ENCODE measurements at regions not wholly inside any gene's neighbourhood (a gene's known extent, or its start where the extent isn't known, plus 50 kb on each side); places are given as distances from the start of the nearest gene placed in this dataset.

DNA sequence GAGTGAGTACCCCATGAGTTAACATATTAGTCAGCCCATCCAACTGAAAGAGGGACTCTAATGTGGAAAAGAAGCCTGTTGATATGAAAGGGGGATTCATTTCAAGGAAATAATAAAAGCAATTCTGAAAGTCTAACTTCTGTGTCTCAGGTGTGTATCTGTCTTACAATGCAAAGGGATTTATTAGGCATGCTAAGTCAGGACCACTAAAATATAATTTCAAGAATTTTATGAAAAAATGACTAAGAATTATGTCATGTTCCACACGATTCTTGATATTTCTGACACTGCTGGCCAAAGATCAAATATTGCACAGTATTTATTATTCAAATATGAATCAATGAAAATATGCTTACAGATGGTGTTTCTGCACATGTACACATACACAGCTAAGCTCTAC, 130.8 kb downstream of the KLF12 start:
- no peak for DNase-seq (ENCODE audit: low spot score)

DNA sequence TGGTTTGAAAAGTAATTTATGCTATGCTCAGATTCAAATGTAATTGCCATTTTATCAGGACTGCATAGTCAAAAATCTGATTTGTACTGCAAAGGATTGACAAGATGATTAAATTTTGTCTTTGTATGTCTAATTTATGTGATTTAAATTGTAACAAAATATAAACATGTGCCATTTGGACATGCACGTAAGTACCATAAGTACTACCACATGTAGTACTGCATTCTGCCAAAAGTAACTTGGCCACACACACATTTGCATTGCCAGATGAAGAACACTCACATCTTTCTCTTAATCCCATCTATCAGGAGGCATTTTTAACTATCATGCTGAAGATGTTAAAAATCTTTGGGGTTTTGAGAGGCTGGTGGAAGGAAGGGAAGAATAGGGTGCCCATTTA, 133.3 kb downstream of the KLF12 start:
- DNase-seq (ENCODE audit: low spot score), result no peak

GRCh38 chr13:73998631-73999030, 135.6 kb downstream of the KLF12 start:
- no peak for DNase-seq (ENCODE audit: low spot score)

DNA sequence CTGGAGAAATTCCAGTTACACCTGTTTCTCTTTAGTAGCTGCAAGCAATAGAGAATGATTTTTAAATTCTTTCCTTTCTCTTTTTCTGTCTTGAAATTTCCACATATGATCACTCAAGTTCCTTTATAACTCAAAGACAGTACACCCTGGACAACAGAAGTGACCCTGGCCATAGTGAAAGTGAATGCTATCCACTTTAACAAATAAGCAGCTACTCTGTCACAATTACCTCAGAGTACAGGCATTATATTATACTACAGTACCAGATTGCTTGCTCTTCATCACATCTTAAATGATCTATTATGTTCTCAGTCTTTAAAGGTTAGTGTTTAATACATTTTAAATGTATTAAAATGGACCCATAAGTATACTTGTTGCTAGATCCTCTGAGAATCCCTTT, 136.2 kb downstream of the KLF12 start:
- no peak for DNase-seq (ENCODE audit: low spot score)

DNA sequence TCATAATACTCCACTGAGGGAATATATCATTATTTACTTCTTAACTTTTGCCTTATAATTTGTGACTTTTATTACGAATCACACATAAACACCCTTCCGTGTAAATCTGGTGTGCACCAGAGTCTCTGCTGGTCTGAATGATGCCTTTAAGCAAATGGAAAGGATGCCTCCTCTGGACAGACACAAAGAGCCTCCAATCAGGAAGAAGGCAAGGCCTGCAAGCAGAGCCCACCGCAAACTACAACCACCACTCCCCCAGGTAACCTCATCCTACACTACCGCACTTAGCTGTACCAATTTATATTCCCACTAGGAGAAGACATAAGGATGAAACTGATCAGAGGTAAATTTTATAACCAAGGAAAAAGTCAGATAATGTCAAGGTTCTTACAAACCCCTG, 137.6 kb downstream of the KLF12 start:
- DNase-seq (ENCODE audit: low spot score), result no peak

GRCh38 chr13:73995736-73996135, 138.5 kb downstream of the KLF12 start:
- no peak for DNase-seq (ENCODE audit: low spot score)

- no peak for DNase-seq (ENCODE audit: low spot score)
These were observed 140.5 kb downstream of the KLF12 start for GRCh38 chr13:73993661-73994060.

GRCh38 chr13:73991884-73992283, 142.3 kb downstream of the KLF12 start:
- DNase-seq (ENCODE audit: low spot score), result no peak

DNA sequence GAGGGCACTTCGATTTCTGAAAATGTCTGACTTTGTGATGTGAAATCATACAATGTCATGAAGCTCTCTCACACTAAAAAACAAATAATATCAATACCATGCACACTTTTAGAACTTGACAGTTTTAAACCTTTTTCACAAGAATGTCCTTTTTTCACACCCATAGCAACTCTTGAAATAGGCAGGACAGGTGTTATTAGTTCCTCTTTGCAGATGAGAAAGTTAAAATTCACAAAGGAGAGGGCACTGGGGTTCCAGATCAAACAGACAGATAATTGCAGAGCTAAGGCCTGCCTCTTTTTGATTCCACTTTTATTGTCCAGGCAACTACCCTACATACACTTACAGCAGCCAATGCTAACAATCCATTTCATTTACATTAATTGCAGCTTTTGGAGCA, 142.8 kb downstream of the KLF12 start:
- DNase-seq (ENCODE audit: low spot score), result no peak

DNA sequence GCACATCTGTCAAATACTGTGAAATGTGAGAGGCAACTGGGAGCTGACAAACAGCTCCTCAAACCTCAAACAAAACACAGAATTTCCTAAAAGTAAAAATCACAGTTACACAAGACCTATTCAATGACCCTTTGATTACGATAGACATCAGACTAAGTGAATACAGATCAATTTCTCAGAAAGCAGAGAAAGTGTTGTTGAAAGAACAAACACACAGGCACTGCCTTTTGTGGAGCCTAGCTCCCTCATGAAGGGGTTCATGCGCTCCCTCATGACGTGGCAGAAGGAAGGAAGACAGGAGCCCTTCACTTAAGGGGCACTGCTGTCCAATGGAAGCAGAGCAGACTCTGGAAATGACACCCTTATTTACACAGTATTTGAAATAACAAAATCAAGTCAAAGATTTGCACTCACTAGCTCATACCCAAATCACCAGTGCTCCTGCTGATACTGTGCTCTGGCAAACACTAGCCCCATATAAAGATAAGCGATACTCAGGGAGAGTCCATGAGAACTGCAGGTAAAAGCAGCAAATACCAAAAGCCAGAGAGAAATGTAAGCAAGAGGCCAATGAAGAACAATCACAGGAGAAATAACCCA, 144.9 kb downstream of the KLF12 start:
- no peak for DNase-seq (ENCODE audit: low spot score)

DNA sequence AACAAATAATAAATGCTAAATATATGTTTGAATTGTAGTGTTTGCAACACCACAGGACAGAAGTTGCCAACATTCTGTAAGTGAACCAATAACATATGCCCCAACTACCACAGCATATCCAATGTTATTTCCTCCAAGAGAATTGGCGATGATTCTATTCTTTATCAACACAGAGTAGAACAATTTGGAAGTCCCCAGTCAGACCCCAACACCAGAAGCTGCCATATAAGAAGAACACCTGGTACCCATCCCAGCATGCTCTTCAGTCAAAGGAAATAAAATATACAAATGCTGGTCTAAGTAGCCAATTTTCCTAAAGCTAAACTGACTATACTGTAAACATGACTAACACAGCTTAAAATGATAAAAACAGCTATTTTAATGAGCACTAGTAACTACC, 145.7 kb downstream of the KLF12 start:
- DNase-seq (ENCODE audit: low spot score), result no peak

DNA sequence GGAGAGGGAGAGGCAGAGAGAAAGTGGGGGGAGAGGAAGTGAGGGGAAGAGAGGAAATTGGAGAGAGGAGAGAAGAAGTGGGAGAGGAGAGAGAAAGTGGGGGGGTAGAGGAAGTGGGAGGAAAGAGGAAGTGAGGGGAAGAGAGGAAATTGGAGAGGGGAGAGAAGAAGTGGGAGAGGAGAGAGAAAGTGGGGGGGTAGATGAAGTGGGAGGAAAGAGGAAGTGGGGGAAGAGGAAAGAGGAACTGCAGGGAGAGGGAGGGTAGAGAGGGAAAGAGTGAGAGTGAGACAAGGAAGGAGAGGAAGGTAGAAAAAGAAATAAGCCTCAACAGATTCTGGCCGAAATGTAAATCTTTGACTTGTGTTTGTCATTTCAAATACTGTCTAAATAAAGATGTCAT, 146.6 kb downstream of the KLF12 start:
- no peak for DNase-seq (ENCODE audit: low spot score)

GRCh38 chr13:73985783-73986182, 148.4 kb downstream of the KLF12 start:
- no peak for DNase-seq (ENCODE audit: low spot score)

GRCh38 chr13:73984949-73985691, 149.1 kb downstream of the KLF12 start:
- DNase-seq (ENCODE audit: low spot score), result no peak

GRCh38 chr13:73984201-73984600, 150.0 kb downstream of the KLF12 start:
- no peak for DNase-seq (ENCODE audit: low spot score)

GRCh38 chr13:73983109-73983508, 151.1 kb downstream of the KLF12 start:
- no peak for DNase-seq (ENCODE audit: low spot score)

DNA sequence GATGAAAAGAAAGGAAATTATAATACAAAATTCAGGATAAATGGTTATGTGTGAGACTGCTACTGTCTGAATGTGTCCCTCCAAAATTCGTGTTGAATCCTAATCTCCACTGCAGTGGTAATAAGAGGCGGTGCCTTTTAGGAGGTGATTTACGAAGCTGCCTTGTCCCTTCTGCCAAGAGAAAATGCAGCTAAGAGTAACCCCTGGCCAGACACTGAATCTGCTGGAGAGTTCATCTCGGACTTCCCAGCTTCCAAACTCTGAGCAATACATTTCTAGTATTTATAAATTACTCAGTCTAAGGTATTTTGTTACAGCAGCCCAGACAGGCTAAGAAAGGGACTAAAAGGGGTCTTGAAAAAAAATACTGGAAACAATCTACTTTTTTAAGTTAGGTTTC, 152.6 kb downstream of the KLF12 start:
- no peak for DNase-seq (ENCODE audit: low spot score)

- no peak for DNase-seq (ENCODE audit: low spot score)
These were observed 158.4 kb downstream of the KLF12 start for GRCh38 chr13:73975767-73976166.

- no peak for DNase-seq (ENCODE audit: low spot score)
These were observed 160.2 kb downstream of the KLF12 start for GRCh38 chr13:73974051-73974450.

- DNase-seq (ENCODE audit: low spot score), result no peak
These were observed 161.0 kb downstream of the KLF12 start for GRCh38 chr13:73973156-73973555.

- no peak for DNase-seq (ENCODE audit: low spot score)
These were observed 161.7 kb downstream of the KLF12 start for GRCh38 chr13:73972545-73972944.

- DNase-seq (ENCODE audit: low spot score), result no peak
These were observed 162.7 kb downstream of the KLF12 start for GRCh38 chr13:73971481-73971880.

- DNase-seq (ENCODE audit: low spot score), result no peak
These were observed 163.7 kb downstream of the KLF12 start for GRCh38 chr13:73970421-73971055.

All from HT-29 (cell line).